ENCODE measurements at regions not wholly inside any gene's neighbourhood (a gene's known extent, or its start where the extent isn't known, plus 50 kb on each side); places are given as distances from the start of the nearest gene placed in this dataset.

- Histone ChIP-seq H3K9me2 (ENCODE audit: insufficient read depth, low read length) (no peaks in the 10 kb centered on the region), H3K9ac (ENCODE audit: low read length) (no peak overlapping the region), H3K4me3 (ENCODE audit: low read length) (no peak overlapping the region), H3K9me3 (ENCODE audit: low read length) (no peaks in the 10 kb centered on the region), H2AFZ (ENCODE audit: low read depth, low read length) (no peak overlapping the region), H4K20me1 (ENCODE audit: insufficient read depth) (no peaks in the 10 kb centered on the region), H3K4me2 (ENCODE audit: low read length) (no peak overlapping the region), H3K27me3 (ENCODE audit: insufficient read depth, low read depth, low read length) (no peaks in the 10 kb centered on the region), H3F3A (ENCODE audit: insufficient read depth, low read length, poor library complexity, severe bottlenecking) (no peaks in the 10 kb centered on the region), H3K79me2 (replicated peaks; ENCODE audit: insufficient read depth, low read length) (no peaks in the 10 kb centered on the region), H3K27ac (ENCODE audit: low read length) (no peak overlapping the region), H3K36me3 (ENCODE audit: insufficient read depth, low read length) (no peaks in the 10 kb centered on the region)
- TF ChIP-seq CTCF (IDR thresholded peaks at IDR 0.05; ENCODE audit: poor library complexity, severe bottlenecking) (no peak), MXI1 (conservative IDR thresholded peaks at IDR 0.05; ENCODE audit: poor library complexity, severe bottlenecking) (no peak), EZH2 (IDR thresholded peaks at IDR 0.05; ENCODE audit: borderline replicate concordance, insufficient read depth, low read length, poor library complexity, severe bottlenecking) (no peak), EP300 (conservative IDR thresholded peaks at IDR 0.05; ENCODE audit: poor library complexity, severe bottlenecking) (no peak), REST (IDR thresholded peaks at IDR 0.05; ENCODE audit: borderline replicate concordance) (no peak), SMC3 (conservative IDR thresholded peaks at IDR 0.05; ENCODE audit: poor library complexity) (no peak), RAD21 (conservative IDR thresholded peaks at IDR 0.05) (no peak), TAF1 (IDR thresholded peaks at IDR 0.05; ENCODE audit: low read depth) (no peak), POLR2AphosphoS5 (IDR thresholded peaks at IDR 0.05) (no peak)
Measured at GRCh38 chr12:127861406-127861805, 405.6 kb upstream of the TMEM132C start.

- no peaks in the 10 kb centered on the region for H3K27me3 ChIP-seq (ENCODE audit: insufficient read depth, low read depth, low read length)
- H3K9me2 ChIP-seq (ENCODE audit: insufficient read depth, low read length), result no peaks in the 10 kb centered on the region
- no peak overlapping the region for H3K4me2 ChIP-seq (ENCODE audit: low read length)
- H3K4me3 ChIP-seq (ENCODE audit: low read length), result no peak overlapping the region
- no peaks in the 10 kb centered on the region for H4K20me1 ChIP-seq (ENCODE audit: insufficient read depth)
- no peak for TF ChIP-seq SMC3 (conservative IDR thresholded peaks at IDR 0.05; ENCODE audit: poor library complexity)
- TF ChIP-seq EP300 (conservative IDR thresholded peaks at IDR 0.05; ENCODE audit: poor library complexity, severe bottlenecking), result no peak
- no peak for TF ChIP-seq POLR2AphosphoS5 (IDR thresholded peaks at IDR 0.05)
- TF ChIP-seq TAF1 (IDR thresholded peaks at IDR 0.05; ENCODE audit: low read depth), result no peak
- no peak for TF ChIP-seq REST (IDR thresholded peaks at IDR 0.05; ENCODE audit: borderline replicate concordance)
- no peak for TF ChIP-seq CTCF (IDR thresholded peaks at IDR 0.05; ENCODE audit: poor library complexity, severe bottlenecking)
- no peak for TF ChIP-seq MXI1 (conservative IDR thresholded peaks at IDR 0.05; ENCODE audit: poor library complexity, severe bottlenecking)
- TF ChIP-seq RAD21 (conservative IDR thresholded peaks at IDR 0.05), result no peak
- no peak for TF ChIP-seq EZH2 (IDR thresholded peaks at IDR 0.05; ENCODE audit: borderline replicate concordance, insufficient read depth, low read length, poor library complexity, severe bottlenecking)
- H2AFZ ChIP-seq (ENCODE audit: low read depth, low read length), result no peak overlapping the region
- no peaks in the 10 kb centered on the region for H3K36me3 ChIP-seq (ENCODE audit: insufficient read depth, low read length)
- no peaks in the 10 kb centered on the region for H3F3A ChIP-seq (ENCODE audit: insufficient read depth, low read length, poor library complexity, severe bottlenecking)
- H3K27ac ChIP-seq (ENCODE audit: low read length), result no peak overlapping the region
- no peaks in the 10 kb centered on the region for H3K9me3 ChIP-seq (ENCODE audit: low read length)
- no peak overlapping the region for H3K9ac ChIP-seq (ENCODE audit: low read length)
- no peaks in the 10 kb centered on the region for H3K79me2 ChIP-seq (replicated peaks; ENCODE audit: insufficient read depth, low read length)
Measured at GRCh38 chr12:127873306-127873705, 393.7 kb upstream of the TMEM132C start.
